HG03103 (cell line): ENCODE measurements at regions not wholly inside any gene's neighbourhood (a gene's known extent, or its start where the extent isn't known, plus 50 kb on each side); places are given as distances from the start of the nearest gene placed in this dataset.

Source experiments
- ATAC-seq: cut with Tn5 transposase; IDR thresholded peaks from one replicate; pipeline ENCODE4 v1.9.1; 2021; ENCODE audit warnings: low read depth; ENCODE audit not compliant: unreplicated experiment

DNA sequence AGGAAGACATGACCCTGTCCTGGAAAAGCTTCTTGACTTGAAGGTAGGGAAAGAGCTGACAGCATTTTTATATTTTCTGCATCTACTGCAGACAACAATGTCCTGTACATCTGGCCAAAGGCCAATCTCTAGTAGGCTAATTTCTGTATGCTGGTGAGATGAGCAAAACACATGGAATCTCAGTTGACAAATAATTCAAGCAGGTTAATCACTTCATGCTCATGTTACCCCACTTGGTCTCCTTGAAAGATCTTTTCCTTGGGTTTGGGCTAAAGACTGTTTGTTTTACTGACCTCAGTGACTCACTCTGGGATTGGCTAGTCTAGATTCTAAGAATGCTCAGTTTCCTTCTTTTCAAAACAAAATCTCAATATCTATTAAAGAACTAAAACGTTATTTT lies 298.8 kb downstream of the LMO7 start:
- ATAC-seq, result no peak

- ATAC-seq, result no peak
Measured at GRCh38 chr13:75932636-75933035, 296.5 kb downstream of the LMO7 start.

GRCh38 chr13:75931116-75931515 lies 295.0 kb downstream of the LMO7 start:
- no peak for ATAC-seq

- ATAC-seq, result no peak
Measured at GRCh38 chr13:75929076-75929475, 292.9 kb downstream of the LMO7 start.

- ATAC-seq, result no peak
Measured at GRCh38 chr13:75927183-75927669, 291.1 kb downstream of the LMO7 start.

- ATAC-seq, result no peak
Measured at GRCh38 chr13:75920536-75920935, 284.4 kb downstream of the LMO7 start.

DNA sequence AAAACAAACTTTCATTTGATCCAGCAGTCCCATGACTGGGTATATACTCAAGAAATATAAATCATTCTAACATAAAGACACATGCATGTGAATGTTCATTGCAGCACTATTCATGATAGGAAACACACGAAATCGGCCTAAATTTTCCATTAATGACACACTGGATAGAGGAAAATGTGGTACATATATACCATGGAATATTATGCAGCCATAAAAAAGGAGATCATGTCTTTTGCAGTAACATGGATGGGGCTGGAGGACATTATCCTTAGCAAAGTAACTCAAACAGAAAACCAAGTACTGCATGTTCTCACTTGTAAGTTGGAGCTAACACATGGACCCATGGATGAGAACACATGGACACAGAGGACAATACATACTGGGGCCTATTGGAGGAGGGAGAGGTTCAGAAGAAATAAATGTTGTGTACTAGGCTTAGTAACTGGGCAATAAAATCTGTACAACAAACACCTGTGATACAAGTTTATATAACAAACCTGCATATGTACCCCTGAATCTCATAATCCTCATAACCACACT lies 283.6 kb downstream of the LMO7 start:
- no peak for ATAC-seq

- no peak for ATAC-seq
Measured at GRCh38 chr13:75915066-75915465, 278.9 kb downstream of the LMO7 start.

GRCh38 chr13:75913925-75914324 lies 277.8 kb downstream of the LMO7 start:
- no peak for ATAC-seq

- no peak for ATAC-seq
Measured at GRCh38 chr13:75910591-75910990, 274.5 kb downstream of the LMO7 start.
